ENCODE measurements at regions not wholly inside any gene's neighbourhood (a gene's known extent, or its start where the extent isn't known, plus 50 kb on each side); places are given as distances from the start of the nearest gene placed in this dataset.

DNA sequence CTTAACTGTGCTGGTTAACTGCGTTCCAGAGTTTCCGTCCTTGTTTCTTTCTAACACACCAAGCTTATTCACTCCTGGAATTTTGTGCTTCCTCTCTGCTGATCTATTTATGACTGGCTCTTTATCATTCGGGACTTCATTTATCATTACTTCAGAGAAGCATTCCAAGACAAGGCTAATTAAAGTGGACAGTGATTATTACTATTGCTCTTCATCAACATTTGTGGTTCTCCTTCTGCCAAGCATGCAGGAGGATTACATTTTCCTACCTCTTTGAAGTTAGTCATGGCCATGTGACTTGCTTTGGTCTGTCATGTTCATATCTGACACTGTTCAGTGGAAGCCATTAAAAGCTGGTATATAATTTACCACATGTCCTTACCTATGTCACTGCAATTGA, 172.4 kb upstream of the AGR3 start:
- Histone ChIP-seq H3K9me3 (no peaks in the 10 kb centered on the region), H3K4me1 (no peaks in the 10 kb centered on the region), H3K4me3 (no peak overlapping the region), H3K4me2 (no peak overlapping the region), H3K27ac (no peak overlapping the region)
- CTCF ChIA-PET, result no interaction called here
- no peak for FAIRE-seq
- ATAC-seq, result no peak
- TF ChIP-seq BHLHE40 (IDR thresholded peaks at IDR 0.05; ENCODE audit: low read depth, low read length) (no peak), SREBF2 (IDR thresholded peaks at IDR 0.05) (no peak), RAD21 (conservative IDR thresholded peaks at IDR 0.05 in 1 of 2, IDR thresholded peaks at IDR 0.05 in 1 of 2) (no peak), TP53 (CRISPR knock-in tag; IDR thresholded peaks at IDR 0.05) (no peak), ZSCAN20 (CRISPR knock-in tag; IDR thresholded peaks at IDR 0.05) (no peak), POLR2AphosphoS2 (conservative IDR thresholded peaks at IDR 0.05; ENCODE audit: low read length) (no peak), EHMT2 (IDR thresholded peaks at IDR 0.05; ENCODE audit: low read depth) (no peak), JUNB (IDR thresholded peaks at IDR 0.05) (no peak), EP300 (IDR thresholded peaks at IDR 0.05) (no peak), MAZ (IDR thresholded peaks at IDR 0.05; ENCODE audit: borderline replicate concordance, low read depth, low read length) (no peak), RNF2 (IDR thresholded peaks at IDR 0.05; ENCODE audit: borderline replicate concordance, low read depth) (no peak), CHD2 (IDR thresholded peaks at IDR 0.05; ENCODE audit: low read length, partially characterized antibody) (no peak), HOXA7 (CRISPR knock-in tag; IDR thresholded peaks at IDR 0.05) (no peak)
- TF ChIP-seq, protein P1, sequence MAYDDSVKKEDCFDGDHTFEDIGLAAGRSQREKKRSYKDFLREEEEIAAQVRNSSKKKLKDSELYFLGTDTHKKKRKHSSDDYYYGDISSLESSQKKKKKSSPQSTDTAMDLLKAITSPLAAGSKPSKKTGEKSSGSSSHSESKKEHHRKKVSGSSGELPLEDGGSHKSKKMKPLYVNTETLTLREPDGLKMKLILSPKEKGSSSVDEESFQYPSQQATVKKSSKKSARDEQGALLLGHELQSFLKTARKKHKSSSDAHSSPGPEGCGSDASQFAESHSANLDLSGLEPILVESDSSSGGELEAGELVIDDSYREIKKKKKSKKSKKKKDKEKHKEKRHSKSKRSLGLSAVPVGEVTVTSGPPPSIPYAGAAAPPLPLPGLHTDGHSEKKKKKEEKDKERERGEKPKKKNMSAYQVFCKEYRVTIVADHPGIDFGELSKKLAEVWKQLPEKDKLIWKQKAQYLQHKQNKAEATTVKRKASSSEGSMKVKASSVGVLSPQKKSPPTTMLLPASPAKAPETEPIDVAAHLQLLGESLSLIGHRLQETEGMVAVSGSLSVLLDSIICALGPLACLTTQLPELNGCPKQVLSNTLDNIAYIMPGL (CRISPR knock-in tag; IDR thresholded peaks at IDR 0.05; ENCODE audit: borderline replicate concordance), result no peak
- TF ChIP-seq, protein P2, sequence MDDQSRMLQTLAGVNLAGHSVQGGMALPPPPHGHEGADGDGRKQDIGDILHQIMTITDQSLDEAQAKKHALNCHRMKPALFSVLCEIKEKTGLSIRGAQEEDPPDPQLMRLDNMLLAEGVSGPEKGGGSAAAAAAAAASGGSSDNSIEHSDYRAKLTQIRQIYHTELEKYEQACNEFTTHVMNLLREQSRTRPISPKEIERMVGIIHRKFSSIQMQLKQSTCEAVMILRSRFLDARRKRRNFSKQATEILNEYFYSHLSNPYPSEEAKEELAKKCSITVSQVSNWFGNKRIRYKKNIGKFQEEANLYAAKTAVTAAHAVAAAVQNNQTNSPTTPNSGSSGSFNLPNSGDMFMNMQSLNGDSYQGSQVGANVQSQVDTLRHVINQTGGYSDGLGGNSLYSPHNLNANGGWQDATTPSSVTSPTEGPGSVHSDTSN (IDR thresholded peaks at IDR 0.05), result no peak
- TF ChIP-seq, protein P3, sequence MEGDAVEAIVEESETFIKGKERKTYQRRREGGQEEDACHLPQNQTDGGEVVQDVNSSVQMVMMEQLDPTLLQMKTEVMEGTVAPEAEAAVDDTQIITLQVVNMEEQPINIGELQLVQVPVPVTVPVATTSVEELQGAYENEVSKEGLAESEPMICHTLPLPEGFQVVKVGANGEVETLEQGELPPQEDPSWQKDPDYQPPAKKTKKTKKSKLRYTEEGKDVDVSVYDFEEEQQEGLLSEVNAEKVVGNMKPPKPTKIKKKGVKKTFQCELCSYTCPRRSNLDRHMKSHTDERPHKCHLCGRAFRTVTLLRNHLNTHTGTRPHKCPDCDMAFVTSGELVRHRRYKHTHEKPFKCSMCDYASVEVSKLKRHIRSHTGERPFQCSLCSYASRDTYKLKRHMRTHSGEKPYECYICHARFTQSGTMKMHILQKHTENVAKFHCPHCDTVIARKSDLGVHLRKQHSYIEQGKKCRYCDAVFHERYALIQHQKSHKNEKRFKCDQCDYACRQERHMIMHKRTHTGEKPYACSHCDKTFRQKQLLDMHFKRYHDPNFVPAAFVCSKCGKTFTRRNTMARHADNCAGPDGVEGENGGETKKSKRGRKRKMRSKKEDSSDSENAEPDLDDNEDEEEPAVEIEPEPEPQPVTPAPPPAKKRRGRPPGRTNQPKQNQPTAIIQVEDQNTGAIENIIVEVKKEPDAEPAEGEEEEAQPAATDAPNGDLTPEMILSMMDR (IDR thresholded peaks at IDR 0.05), result no peak
- TF ChIP-seq, protein P4, sequence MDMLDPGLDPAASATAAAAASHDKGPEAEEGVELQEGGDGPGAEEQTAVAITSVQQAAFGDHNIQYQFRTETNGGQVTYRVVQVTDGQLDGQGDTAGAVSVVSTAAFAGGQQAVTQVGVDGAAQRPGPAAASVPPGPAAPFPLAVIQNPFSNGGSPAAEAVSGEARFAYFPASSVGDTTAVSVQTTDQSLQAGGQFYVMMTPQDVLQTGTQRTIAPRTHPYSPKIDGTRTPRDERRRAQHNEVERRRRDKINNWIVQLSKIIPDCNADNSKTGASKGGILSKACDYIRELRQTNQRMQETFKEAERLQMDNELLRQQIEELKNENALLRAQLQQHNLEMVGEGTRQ (IDR thresholded peaks at IDR 0.05), result no peak
- WGBS (ENCODE audit: missing lambda C conversion rate), result 66% methylated on average over 3 of the region's 3 CpGs
- POLR2A ChIA-PET, result no interaction called here
- DNase-seq (ENCODE audit: low read depth in 1 of 2, low spot score in 1 of 2), result no peak

DNA sequence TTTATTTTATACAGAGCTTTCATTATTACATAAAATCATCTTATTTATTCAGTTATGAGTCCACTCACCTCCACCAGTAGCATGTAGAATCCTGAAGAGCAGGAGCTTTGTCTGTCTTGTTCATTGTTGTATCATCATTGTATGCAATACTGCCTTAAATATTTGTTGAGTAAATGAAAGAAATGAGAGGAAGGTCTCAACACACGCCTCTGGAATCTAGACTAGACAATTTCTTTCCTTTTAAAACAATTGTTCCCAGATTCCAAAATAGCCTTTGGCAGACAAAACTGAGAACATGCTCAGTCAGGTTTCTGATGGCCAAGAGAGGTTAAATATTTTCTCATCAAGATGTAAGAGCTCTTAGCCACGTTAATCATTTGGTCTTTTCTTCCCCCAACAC, 173.1 kb upstream of the AGR3 start:
- FAIRE-seq (no peak), ATAC-seq (no peak), DNase-seq (ENCODE audit: low read depth in 1 of 2, low spot score in 1 of 2) (no peak)
- ChIA-PET POLR2A (no interaction called here), CTCF (no interaction called here)
- H3K4me3 ChIP-seq, result no peak overlapping the region
- no peaks in the 10 kb centered on the region for H3K4me1 ChIP-seq
- no peaks in the 10 kb centered on the region for H3K9me3 ChIP-seq
- 44% methylated on average over 2 of the region's 2 CpGs for WGBS (ENCODE audit: missing lambda C conversion rate)
- no peak overlapping the region for H3K27ac ChIP-seq
- TF ChIP-seq, protein P1 (CRISPR knock-in tag; IDR thresholded peaks at IDR 0.05; ENCODE audit: borderline replicate concordance), result no peak
- TF ChIP-seq NPAS2 (CRISPR knock-in tag; IDR thresholded peaks at IDR 0.05; ENCODE audit: borderline replicate concordance), result no peak
- no peak for TF ChIP-seq MAFK (IDR thresholded peaks at IDR 0.05; ENCODE audit: partially characterized antibody)
- TF ChIP-seq, protein P5, sequence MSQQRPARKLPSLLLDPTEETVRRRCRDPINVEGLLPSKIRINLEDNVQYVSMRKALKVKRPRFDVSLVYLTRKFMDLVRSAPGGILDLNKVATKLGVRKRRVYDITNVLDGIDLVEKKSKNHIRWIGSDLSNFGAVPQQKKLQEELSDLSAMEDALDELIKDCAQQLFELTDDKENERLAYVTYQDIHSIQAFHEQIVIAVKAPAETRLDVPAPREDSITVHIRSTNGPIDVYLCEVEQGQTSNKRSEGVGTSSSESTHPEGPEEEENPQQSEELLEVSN (IDR thresholded peaks at IDR 0.05; ENCODE audit: borderline replicate concordance, low read depth), result no peak
- TF ChIP-seq EHF (CRISPR knock-in tag; IDR thresholded peaks at IDR 0.05), result no peak
- no peak for TF ChIP-seq RARB (CRISPR knock-in tag; IDR thresholded peaks at IDR 0.05)
- TF ChIP-seq, protein P6, sequence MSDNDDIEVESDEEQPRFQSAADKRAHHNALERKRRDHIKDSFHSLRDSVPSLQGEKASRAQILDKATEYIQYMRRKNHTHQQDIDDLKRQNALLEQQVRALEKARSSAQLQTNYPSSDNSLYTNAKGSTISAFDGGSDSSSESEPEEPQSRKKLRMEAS (IDR thresholded peaks at IDR 0.05), result no peak
- TF ChIP-seq HOXA7 (CRISPR knock-in tag; IDR thresholded peaks at IDR 0.05), result no peak
- no peak for TF ChIP-seq EP300 (IDR thresholded peaks at IDR 0.05)
- TF ChIP-seq RFX5 (IDR thresholded peaks at IDR 0.05), result no peak
- TF ChIP-seq BHLHE40 (IDR thresholded peaks at IDR 0.05; ENCODE audit: low read depth, low read length), result no peak
- TF ChIP-seq HOXB5 (CRISPR knock-in tag; IDR thresholded peaks at IDR 0.05), result no peak
- TF ChIP-seq CBX2 (IDR thresholded peaks at IDR 0.05; ENCODE audit: borderline replicate concordance, low read depth), result no peak
- TF ChIP-seq POLR2A (IDR thresholded peaks at IDR 0.05; ENCODE audit: low read length), result no peak
- TF ChIP-seq, protein P7, sequence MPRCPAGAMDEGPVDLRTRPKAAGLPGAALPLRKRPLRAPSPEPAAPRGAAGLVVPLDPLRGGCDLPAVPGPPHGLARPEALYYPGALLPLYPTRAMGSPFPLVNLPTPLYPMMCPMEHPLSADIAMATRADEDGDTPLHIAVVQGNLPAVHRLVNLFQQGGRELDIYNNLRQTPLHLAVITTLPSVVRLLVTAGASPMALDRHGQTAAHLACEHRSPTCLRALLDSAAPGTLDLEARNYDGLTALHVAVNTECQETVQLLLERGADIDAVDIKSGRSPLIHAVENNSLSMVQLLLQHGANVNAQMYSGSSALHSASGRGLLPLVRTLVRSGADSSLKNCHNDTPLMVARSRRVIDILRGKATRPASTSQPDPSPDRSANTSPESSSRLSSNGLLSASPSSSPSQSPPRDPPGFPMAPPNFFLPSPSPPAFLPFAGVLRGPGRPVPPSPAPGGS (IDR thresholded peaks at IDR 0.05), result no peak
- TF ChIP-seq HOXB13 (CRISPR knock-in tag; IDR thresholded peaks at IDR 0.05; ENCODE audit: low read depth), result no peak
- no peak for TF ChIP-seq CHD2 (IDR thresholded peaks at IDR 0.05; ENCODE audit: low read length, partially characterized antibody)
- TF ChIP-seq TP53 (CRISPR knock-in tag; IDR thresholded peaks at IDR 0.05), result no peak
- H3K4me2 ChIP-seq, result no peak overlapping the region
